ENCODE measurements at regions not wholly inside any gene's neighbourhood (a gene's known extent, or its start where the extent isn't known, plus 50 kb on each side); places are given as distances from the start of the nearest gene placed in this dataset.

DNA sequence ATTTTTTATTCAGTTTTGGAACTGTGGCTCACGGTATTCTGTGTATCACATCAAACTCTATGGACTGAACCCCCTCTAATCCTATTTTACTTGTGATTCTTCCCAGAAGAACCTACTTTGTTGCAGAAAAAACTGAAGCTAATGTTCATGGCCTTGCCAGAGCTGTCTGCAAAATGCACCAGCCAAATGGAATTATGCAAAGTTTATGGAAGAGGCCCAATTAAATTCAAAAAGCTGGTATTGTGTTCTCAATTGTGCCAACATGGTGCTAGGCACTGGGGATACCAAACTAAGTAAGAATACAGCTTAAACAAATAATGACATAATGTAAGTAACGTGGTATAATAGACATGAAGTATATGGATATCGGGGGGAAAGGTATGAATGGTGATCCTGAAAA lies 273.8 kb upstream of the DUSP10 start:
- Histone ChIP-seq H3K79me1 (ENCODE audit: low read depth, low read length) (no peaks in the 10 kb centered on the region), H3K27ac (ENCODE audit: low read depth, low read length) (no peak overlapping the region), H3K56ac (replicated peaks; ENCODE audit: insufficient read length, low read depth, low read length) (no peak overlapping the region), H2BK15ac (ENCODE audit: low read length) (no peak overlapping the region), H3K18ac (ENCODE audit: extremely low read depth, low read length) (no peak overlapping the region), H3K23ac (ENCODE audit: insufficient read length) (no peak overlapping the region), H2AFZ (ENCODE audit: low read length) (no peak overlapping the region), H2BK20ac (ENCODE audit: low read length) (no peak overlapping the region), H3K9me3 (ENCODE audit: insufficient read depth in 2 of 2, low read depth in 1 of 2, low read length in 1 of 2) (peaks cover 4 to 5% of the 10 kb centered on the region in 2 experiments; a peak in 2 of 4 replicates), H3K27me3 (replicated peaks in 1 of 4; ENCODE audit: control insufficient read depth in 3 of 4, extremely low read depth in 1 of 4, insufficient read depth in 3 of 4, low read length in 3 of 4) (no peaks in the 10 kb centered on the region), H4K91ac (replicated peaks; ENCODE audit: insufficient read length, low read length) (no peak overlapping the region), H3K36me3 (ENCODE audit: control insufficient read depth in 2 of 4, insufficient read depth in 4 of 4, low read length in 3 of 4) (no peaks in the 10 kb centered on the region), H3K9ac (replicated peaks in 1 of 4; ENCODE audit: extremely low read depth in 1 of 4, low read depth in 3 of 4, low read length in 3 of 4) (no peak overlapping the region), H4K5ac (ENCODE audit: insufficient read length, low read depth, low read length) (no peak overlapping the region), H2BK12ac (ENCODE audit: low read depth, low read length) (no peak overlapping the region), H3K4ac (replicated peaks; ENCODE audit: insufficient read length, low read depth, low read length) (no peak overlapping the region), H4K20me1 (replicated peaks in 1 of 2; ENCODE audit: control insufficient read depth in 1 of 2, insufficient read depth in 2 of 2, low read length in 2 of 2) (no peaks in the 10 kb centered on the region), H3K4me3 (ENCODE audit: extremely low read depth in 1 of 4, insufficient read depth in 2 of 4, low read depth in 3 of 4, low read length in 4 of 4) (no peak overlapping the region), H4K8ac (ENCODE audit: extremely low read depth, insufficient read depth, low read length) (no peak overlapping the region), H3K14ac (ENCODE audit: insufficient read length) (no peak overlapping the region), H3K4me2 (ENCODE audit: insufficient read depth in 1 of 2, low read depth in 2 of 2, low read length in 2 of 2) (no peak overlapping the region), H2BK5ac (ENCODE audit: low read depth, low read length) (no peak overlapping the region), H2AK5ac (ENCODE audit: low read depth, low read length) (no peak overlapping the region), H3K4me1 (replicated peaks in 1 of 4; ENCODE audit: control insufficient read depth in 3 of 4, insufficient read depth in 4 of 4, low read length in 3 of 4) (no peaks in the 10 kb centered on the region), H3K23me2 (ENCODE audit: low read depth, low read length) (no peaks in the 10 kb centered on the region), H2BK120ac (replicated peaks; ENCODE audit: low read depth, low read length) (no peak overlapping the region), H3K79me2 (ENCODE audit: control insufficient read depth in 1 of 2, insufficient read depth in 2 of 2, low read length in 2 of 2) (no peaks in the 10 kb centered on the region)
- TF ChIP-seq ASH2L (IDR thresholded peaks at IDR 0.05; ENCODE audit: low read length) (no peak), USF2 (IDR thresholded peaks at IDR 0.05; ENCODE audit: low read length) (no peak), RAD21 (IDR thresholded peaks at IDR 0.05 in 1 of 2, conservative IDR thresholded peaks at IDR 0.05 in 1 of 2; ENCODE audit: low read depth in 2 of 2, low read length in 2 of 2) (no peak), CHD1 (IDR thresholded peaks at IDR 0.05; ENCODE audit: low read depth, low read length) (no peak), EP300 (IDR thresholded peaks at IDR 0.05; ENCODE audit: borderline replicate concordance in 1 of 2, low read depth in 2 of 2, low read length in 2 of 2) (no peak), TBP (IDR thresholded peaks at IDR 0.05; ENCODE audit: low read depth, low read length) (no peak), RFX5 (IDR thresholded peaks at IDR 0.05; ENCODE audit: borderline replicate concordance, low read depth, low read length) (no peak), HDAC2 (IDR thresholded peaks at IDR 0.05; ENCODE audit: borderline replicate concordance in 1 of 2, low read depth in 2 of 2, low read length in 2 of 2) (no peak), E2F6 (IDR thresholded peaks at IDR 0.05) (no peak), SP2 (IDR thresholded peaks at IDR 0.05; ENCODE audit: low read length) (no peak), BRCA1 (IDR thresholded peaks at IDR 0.05; ENCODE audit: low read depth, low read length) (no peak)
- WGBS, 2 experiments (ENCODE audit: extremely low coverage in 1 of 2, insufficient coverage in 1 of 2, insufficient read length in 1 of 2, insufficient replicate concordance in 2 of 2, low coverage in 1 of 2, low lambda C conversion rate in 2 of 2, missing lambda C conversion rate in 1 of 2), result 90% methylated on average over 3 of the region's 3 CpGs; no CpG with 5 or more reads in 1 of the 2 experiments
- ChIA-PET CTCF (ENCODE audit: partially characterized antibody) (interaction anchor here (0.5 to 1.6 kb wide), 2 partner anchors 13 to 122 kb away, joined by 3 read pairs; no protein-coding TSS in a partner anchor), POLR2A (ENCODE audit: partially characterized antibody) (no interaction called here)
- DNase-seq (ENCODE audit: low read depth in 1 of 2, low spot score in 2 of 2), result no peak
- FAIRE-seq, result no peak

Data from H1 (cell line).